Neural progenitor cell (in vitro differentiated cells): ENCODE measurements at regions not wholly inside any gene's neighbourhood (a gene's known extent, or its start where the extent isn't known, plus 50 kb on each side); places are given as distances from the start of the nearest gene placed in this dataset.

Source experiments
- CTCF ChIP-seq: fragments of 200-600 bp; sonication (generic); IDR thresholded peaks from 2 replicates; pipeline ENCODE4 v1.5.1; 2017; ENCODE audit warnings: antibody characterized with exemption, mild to moderate bottlenecking
- EZH2 ChIP-seq: fragments of 200-600 bp; sonication (generic); IDR thresholded peaks from 2 replicates; pipeline ENCODE4 v1.6.1; 2017; ENCODE audit warnings: antibody characterized with exemption, mild to moderate bottlenecking, moderate library complexity

- TF ChIP-seq CTCF, result no peak
- TF ChIP-seq EZH2, result no peak
These were observed 82.0 kb upstream of the OR5AK2 start for GRCh38 chr11:56906683-56907148.
